ENCODE measurements at regions not wholly inside any gene's neighbourhood (a gene's known extent, or its start where the extent isn't known, plus 50 kb on each side); places are given as distances from the start of the nearest gene placed in this dataset.

GRCh38 chr2:71846669-71847291, 300.9 kb downstream of the CYP26B1 start:
- no peak for TF ChIP-seq CTCF (IDR thresholded peaks at IDR 0.05)
- no peak for TF ChIP-seq POLR2A (IDR thresholded peaks at IDR 0.05)
